Inferior parietal cortex (tissue), 1 donor: ENCODE measurements at regions not wholly inside any gene's neighbourhood (a gene's known extent, or its start where the extent isn't known, plus 50 kb on each side); places are given as distances from the start of the nearest gene placed in this dataset.

Experiments used
- DNase-seq: peaks from one replicate; pipeline ENCODE4 v3.0.0-alpha.2; 2016; ENCODE audit errors: extremely low spot score

DNA sequence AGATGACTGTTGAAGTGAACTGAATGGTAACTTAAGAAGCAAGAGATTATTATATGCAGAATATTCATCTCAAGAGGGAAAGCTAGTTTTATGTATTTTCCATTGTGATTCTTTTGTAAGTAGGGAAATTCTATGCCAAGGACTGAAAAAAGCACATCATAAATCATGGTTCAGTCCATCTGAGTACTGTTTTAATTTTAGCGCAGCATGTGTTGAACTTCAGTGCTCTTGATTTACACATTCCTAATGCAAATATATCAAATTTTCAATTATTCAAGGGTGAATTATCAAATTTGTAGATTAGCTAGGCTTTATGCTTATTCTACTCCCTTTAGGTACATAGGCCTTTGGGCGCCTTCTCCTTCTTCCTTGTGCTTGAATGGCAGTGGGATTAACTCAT lies 50.3 kb upstream of the TCF12 start:
- no peak for DNase-seq

DNA sequence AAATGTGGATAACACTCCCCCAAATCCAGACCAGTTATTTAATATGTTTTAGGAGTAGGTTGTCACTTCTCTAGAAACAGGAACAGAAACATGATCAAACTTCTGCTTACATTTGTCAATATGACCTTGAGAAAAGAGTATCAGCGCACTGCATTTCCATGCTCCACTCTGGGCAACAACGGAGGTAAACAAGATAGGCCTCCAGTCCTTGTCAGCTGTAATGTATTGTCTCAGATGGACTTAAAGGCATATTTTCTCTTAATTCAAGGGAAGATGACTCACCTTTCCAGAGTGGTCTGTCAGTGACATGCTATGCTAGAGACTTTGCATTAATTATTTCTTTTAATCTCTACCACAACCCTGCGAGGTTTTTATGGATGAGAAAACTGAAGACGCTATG lies 51.6 kb upstream of the TCF12 start:
- DNase-seq = no peak

DNA sequence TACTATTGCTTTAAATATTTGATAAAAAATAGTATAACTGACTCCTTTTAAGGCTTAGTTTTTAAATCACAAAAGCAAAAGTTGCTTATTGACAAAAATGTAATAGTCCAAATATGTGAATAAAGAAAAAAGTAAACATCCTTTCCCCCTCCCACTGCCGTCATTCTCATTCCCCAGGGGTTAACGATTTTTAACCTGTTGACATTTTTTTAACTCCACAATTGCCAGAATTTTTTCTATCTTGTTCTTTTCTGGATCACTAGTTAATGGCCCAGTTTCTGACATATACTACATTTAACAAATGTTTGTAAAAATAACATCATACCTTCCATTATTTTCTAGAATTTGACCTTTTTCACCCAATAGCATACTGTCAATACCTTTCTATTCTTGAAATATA lies 60.6 kb upstream of the TCF12 start:
- no peak for DNase-seq

DNA sequence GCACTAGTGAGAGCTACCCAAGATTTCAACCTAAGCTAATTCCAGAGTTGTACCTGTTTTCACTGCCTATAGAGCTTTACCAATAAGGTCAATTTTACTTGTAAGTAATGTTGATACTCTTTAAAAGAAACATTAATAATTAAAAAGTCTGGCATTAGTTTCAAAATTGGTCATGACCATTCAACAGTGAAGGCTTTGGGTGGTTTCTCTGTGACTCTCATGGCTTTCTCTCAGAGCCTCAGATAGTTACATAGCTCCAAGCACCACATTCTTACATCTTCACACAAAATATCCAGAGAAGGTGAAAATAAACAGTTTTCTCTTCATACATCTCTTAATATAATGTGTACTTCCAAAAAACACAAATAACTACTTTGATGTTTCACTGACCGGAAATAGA lies 61.5 kb upstream of the TCF12 start:
- DNase-seq = no peak

DNA sequence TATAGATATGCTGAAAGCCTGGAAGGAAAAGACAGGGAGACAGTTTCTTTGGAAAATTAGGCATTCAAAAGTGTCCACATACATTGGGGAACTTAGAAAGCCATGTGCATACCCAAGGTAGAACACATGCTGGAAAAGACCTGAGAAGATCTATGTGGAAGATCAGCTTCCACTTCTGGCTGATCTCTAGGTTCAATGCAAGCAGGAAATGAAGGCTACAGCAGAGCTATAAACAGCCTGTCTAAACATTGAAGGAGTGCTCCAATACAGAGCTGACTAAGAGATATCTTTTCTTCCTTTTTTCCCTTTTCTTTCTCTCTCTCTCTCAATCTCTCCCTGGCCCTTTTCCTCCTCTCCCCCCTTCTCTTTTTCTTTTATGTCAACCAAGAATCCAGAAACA lies 73.6 kb upstream of the TCF12 start:
- DNase-seq = no peak

DNA sequence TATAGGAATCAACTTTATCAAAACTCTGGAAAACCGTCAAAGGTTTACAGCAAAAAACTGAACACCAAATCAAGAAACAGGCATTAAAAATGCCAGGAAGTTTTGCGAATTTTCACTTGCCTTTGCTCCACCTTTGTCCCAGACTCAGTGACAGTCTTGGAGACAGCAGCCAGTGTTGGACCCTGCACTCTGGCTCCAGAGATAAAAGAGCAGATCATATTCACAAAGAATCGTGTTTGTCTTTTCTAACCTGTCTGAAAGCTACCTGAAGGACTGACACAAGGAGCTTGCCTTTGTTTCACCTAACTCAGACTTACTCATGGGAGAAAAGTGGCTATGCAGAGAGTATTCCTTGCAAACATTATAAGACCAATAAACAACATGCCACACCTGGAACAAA lies 74.0 kb upstream of the TCF12 start:
- DNase-seq = no peak

DNA sequence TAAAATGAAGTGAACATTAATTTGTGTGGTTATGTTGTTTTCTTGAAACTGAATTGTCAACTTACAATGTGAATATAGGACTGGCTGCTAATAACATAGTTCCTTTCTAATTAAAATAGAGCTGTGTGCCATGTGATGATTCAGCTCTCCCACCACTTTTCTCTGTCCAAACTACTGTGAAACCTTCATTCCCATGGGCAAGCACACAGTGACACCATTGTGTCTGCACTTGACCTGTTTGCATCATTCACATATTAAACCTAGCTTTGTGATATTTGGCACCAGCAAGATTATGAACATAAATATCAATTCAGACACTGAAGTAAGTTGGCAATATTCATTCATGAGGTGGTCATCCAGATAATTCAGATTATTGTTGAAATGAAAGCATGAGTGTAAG lies 78.8 kb upstream of the TCF12 start:
- DNase-seq = no peak

DNA sequence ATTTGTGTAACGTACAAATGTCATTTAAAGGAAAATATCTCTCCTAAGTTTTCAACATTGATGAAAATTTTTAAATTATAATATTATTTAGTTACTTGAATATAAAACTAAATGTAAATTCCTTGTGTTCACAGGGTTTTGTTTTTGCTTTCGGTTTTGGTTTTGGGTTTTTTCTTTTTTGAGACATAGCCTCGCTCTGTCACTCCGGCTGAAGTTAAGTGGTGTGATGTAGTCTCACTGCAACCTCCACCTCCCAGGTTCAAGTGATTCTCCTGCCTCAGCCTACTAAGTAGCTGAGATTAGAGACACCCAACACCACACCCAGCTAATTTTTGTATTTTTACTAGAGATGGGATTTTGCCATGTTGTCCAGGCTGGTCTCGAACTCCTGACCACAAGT lies 79.3 kb upstream of the TCF12 start:
- DNase-seq = no peak

DNA sequence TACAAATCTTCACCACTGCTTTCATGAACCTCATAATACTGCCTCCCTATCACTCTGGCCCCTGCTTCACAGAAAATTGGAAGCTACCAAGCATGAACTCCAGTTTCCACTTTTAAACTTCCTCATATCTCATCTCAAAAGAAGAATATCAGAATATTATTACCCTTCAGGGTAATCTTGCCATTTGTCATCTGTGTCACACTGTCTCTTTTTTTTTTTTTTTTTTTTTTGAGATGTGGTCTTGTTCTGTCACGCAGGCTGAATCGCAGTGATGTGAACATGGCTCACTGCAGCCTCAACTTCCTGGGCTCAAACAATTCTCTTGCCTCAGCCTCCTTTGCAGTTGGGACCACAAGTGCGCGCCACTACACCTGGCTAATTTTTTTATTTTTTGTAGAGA lies 80.4 kb upstream of the TCF12 start:
- DNase-seq = no peak

DNA sequence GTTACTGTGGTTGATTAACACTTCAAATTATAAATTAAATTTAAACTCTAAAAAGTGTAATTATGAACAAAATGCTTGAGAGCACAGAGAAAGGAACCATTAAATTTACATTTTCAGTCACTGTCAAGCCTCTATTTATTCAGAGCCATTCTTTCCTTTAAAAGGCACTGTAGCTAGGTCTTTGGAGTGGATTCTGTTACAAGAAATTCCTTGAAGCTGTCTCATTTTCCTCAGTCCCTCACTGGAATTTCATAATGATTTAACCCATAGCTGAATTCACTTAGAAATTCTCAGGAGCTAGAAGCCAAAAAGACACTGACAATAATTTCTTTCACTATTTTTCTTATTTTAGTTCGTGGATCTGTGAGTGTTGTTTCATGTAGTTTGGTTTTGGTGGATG lies 81.2 kb upstream of the TCF12 start:
- no peak for DNase-seq

DNA sequence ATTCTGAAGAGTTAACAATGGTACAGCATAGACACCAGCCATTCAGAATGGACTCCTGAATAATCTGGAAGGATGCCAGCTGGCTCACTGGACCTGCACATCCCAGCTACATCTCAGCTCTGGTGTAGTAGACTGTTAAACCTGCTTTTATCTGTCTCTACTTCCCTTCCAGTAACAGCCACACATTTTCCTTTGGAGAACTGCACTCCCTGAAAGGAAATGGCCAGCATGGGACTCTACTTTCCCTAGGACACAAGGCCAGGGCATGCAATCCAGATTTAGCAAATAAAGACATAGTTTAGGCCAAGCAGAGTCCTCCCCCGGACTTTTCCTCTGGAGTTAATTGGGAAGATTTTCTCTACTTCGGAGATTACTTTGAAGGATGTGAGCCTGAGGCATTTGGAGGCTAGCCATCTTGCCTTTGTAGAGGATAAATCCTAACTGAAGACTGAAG lies 82.7 kb upstream of the TCF12 start:
- peak; percentile 48 for DNase-seq

DNA sequence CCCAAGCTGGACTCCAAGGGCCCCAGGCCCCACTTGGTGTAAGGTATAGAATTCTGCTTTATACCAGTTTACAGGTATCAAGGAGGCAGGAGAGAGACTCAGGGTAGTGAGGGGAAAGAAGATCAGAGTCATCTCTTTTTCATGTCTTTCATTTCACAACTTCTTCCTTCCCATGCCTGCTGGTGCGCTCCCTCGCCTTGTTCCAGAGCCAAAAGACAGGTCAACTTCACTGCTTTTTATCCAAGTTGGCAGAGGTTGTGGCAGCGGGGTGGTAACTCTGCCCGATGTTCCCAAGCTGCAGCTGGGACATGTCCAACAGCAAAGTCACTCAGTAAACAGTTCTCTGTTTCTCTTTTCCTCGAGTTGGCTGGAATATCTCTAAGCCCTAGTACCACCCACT lies 86.3 kb upstream of the TCF12 start:
- DNase-seq = peak; percentile 53

DNA sequence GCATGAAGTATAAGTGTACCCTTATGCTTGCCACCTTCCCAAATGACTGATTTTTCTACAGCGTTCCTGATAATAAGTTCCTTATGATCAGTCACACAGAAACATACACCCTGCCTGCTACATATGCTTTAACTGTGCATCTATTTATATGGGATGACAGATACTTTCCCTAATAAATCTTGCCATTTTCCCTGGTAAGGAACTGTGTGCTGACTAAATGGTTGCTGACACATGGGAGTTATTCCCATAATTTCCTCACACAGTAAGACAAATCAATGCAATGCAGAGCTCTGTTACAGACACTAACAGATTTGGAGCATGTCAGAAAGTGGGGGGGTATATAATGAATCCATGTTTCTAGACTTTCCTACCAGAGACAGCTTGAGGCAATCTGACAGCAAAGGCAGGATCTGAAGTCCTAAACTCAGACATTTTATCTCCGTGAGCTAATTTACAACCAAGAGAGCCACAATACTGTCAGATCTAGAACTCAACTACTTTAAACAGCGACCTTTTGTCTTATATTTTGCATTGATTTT lies 86.9 kb upstream of the TCF12 start:
- DNase-seq = no peak

DNA sequence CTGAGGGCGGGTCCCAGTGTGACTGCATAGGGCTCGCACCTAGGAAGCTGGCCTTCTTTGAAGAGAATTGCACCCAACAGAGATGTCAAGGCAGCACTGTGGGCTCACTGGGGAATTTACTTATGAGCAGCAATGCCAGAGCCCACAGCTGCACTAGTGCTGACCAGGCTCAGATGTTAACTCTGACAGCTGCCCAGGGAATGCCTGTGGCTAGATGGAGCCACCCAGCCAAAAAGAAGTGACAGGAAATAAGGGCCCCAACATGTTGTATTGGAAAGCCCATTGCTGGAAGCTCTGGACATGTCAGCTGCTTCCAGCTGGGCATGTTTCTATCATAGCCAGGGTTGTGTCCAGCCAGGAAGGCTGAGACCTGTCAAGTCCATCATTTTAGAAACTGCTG lies 90.9 kb upstream of the ZNF280D start:
- DNase-seq = no peak

DNA sequence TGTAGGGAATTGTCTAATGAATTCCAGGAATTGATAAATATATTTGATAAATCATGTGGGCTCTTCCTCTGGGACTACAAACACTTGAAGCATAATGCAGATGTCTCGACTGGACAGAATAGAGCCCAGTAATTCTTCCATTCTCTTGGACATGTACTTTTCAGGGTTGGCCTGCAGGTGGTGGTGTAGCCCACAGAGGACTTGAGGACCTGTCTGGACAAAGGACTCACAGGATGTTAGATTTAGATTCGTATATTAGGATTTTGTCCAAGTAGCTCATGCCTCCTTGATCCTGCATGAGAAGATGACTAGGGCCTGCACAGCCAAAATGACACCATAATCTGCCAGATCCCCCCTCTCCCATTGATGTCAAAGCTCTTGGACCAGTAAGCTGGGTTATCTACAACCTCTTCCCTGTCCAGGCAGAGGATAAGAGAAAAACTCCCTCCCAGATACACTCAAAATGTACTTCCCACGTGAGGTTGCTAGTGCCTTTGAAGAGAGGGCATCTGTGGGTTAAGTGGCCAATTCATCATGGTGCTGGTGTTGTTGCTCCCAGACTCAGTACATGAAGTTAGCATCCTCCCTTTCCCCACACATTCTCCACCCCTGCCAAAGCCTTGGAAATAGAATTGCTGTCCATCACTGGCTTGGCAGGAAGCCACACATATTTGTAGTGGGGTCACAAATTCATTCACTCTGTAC lies 88.6 kb upstream of the ZNF280D start:
- peak; percentile 69 for DNase-seq

DNA sequence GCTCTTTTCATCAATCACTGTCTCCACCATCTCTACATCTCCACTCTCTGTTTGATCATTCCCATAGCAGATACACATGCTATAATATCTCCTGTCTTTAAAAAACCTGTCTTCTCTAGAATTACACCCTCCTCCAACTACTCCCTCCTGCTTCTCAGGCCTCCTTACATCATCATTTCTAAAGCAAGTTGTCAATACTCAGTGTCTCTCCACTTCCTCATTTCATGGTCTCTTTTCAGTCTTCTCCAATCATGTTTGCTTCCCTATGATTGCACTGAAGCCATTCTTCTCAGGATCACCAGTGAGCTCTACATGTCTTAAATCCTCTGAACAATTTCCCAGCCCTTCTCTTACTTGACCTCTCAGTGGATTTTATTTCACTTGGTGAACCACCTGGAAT lies 87.0 kb upstream of the ZNF280D start:
- DNase-seq = no peak

DNA sequence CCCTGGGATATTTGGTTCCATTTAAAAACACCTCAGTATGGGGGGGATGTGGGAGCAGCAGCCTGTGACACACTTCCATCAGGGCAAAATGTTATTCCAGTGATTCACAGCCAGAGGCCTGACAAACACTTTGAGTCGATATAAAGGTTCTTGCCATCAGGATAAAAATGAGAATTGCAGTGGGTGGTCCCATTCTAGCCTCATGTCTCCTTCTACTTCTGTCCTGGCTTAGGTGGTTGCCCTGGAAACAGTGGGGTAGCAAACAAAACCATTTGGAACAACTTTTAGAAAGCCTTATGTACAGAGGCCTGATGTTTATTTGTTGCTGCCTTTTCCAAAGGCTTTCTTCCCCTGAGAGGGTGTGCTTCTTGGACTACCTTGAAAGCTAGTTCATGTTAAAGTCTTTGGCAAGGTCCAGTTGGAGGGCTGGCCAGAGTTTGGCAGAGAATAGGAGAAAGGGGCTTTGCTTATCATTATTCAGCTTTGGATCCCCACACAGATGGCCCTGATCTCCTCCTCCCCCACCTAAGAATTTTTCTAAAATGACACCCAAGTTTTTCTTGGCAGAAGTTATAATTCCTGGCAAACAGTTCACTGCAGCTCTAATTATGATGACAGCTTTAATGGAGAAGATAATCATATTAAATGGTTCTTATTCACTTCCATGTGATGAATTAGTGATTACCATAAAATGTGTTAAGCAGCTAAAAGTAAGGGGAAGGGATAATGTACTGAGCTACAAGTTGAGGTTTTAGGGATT lies 84.2 kb upstream of the ZNF280D start:
- DNase-seq = no peak

DNA sequence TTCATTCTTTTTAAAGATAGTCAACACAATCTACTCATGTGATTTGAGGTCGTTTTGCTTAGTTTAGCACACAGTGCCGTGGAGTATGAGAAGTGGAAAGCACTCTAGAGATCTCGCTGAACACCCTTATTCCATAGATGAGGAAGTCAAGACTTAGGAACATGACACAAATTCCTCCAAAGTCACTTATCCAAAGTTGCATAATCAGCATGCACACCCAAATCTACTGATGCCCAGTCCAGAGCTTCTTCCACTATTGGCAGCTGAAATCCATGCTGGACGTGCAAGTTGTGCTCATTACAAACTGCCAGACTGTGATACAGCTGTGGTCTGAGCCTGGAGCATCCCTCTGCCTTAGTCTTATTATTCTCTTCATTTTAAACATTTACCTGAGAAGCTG lies 83.5 kb upstream of the ZNF280D start:
- DNase-seq = no peak

DNA sequence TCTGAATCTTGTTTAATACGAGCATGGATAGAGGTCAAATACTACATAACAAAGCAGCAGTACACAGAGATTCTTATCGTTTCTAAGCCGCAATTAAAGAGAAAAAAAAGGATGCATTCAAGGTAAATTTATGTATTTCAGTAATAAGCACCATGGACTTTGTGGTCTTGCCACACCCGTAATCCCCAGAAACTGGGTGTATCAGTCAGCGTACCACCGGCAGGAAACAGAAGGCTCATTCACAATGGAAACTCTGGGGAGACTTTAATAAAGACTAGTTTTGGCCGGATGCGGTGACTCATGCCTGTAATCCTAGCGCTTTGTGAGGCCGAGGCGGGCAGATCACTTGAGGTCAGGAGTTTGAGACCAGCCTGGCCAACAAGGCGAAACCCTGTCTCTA lies 81.9 kb upstream of the ZNF280D start:
- no peak for DNase-seq

DNA sequence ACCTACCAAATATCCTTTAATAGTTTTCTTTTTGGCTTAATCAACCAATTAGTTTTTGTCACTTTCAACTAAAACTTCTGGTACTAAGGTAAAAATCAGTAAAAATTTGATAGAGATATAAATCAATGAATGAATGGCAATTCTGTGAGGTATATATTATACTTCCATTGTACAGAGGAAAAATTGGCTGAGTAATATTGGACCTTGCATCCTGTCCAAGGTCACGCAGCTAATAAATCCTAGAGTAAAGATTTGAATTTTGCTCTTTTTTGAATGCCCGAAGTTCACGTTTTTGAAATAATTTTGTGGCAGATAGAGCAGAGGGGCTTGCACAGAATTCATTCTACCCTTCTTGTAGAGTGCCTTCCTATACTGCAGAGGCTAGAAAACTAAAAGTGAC lies 81.1 kb upstream of the ZNF280D start:
- DNase-seq = no peak

DNA sequence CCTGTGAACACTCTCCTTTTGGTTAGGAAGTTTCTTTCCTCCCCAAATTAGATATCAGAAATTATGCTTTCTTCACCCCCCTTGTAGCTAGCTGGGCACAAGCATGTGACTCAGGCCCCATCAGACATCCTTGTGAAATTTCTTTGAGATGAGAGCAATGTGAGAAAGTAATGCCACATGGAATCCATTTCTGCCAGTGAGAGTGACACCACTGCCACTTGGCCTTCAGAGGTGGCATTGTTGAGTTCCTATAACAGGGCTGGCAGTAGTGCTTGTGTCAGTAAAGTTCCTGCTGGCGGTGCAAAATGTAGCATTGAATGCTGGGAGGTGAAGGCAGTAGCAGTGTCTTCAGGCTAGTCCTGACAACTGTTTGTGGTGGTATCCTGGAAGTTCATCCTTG lies 80.7 kb upstream of the ZNF280D start:
- DNase-seq = no peak

DNA sequence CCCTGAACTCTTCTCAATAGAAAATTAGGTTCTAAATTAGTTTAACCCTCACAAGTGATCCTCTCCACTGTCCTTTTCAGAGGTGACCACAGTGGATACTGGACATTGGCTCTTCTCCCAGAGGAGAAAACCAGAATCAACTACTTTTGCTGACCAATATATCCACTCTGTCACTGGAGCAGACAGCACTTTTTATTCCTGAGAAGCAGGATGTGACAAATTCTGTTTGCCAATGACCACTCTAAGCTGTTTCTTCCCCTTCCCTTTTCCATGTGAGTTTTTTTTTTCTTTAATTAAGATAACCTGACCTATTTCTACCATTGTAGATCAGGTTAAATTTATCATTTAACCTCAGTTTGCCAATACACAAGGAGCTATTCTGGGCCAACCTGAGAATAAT lies 79.7 kb upstream of the ZNF280D start:
- no peak for DNase-seq

DNA sequence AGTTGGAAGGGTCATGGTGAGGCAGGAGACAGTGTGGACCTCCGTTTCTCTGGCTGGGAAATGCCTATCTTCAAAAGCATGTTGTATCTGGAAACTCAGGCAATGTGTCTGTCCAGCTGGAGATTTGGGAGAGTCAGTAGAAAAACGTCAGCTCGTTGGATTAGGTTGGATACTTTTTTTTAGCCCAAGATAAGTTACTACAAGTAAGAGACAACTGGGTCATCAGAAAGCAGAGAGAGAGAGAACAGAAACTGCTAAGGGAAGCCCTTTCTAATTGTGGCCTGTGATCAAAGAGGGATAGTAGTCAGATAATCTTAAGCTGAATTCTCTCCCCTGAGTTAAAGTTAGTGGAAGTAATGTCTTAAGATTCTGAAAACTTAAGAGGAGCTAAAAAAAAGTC lies 78.9 kb upstream of the ZNF280D start:
- DNase-seq = no peak
